ENCODE measurements at regions not wholly inside any gene's neighbourhood (a gene's known extent, or its start where the extent isn't known, plus 50 kb on each side); places are given as distances from the start of the nearest gene placed in this dataset.

DNA sequence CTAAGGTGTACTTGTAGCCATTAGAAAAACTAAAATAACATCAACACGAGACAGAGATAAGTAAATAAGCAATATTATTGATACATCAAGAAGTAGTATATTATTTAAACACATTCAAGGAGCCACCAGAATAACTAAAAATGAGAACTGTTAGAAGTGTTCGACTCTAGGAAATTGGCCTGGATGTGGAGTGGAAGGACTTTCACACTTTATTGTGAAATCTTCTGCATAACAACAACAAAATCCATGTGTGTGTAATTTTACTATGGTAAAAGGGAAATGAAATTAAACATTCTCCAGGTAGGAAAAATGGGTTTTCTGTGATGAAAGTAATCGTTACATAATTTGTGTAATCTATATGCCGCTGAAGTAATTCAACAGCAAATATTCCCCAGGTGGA, 96.3 kb upstream of the RNF152 start:
- Histone ChIP-seq H3K27ac (ENCODE audit: insufficient read depth, low read length, poor library complexity, severe bottlenecking) (no peak overlapping the region), H3K4me3 (ENCODE audit: insufficient read depth, low read depth, low read length, poor library complexity, severe bottlenecking) (no peak overlapping the region), H3K9me3 (ENCODE audit: control insufficient read depth, low read length) (no peaks in the 10 kb centered on the region), H3K4me1 (ENCODE audit: control insufficient read depth, insufficient read depth, low read length, poor library complexity, severe bottlenecking) (no peaks in the 10 kb centered on the region), H3K27me3 (replicated peaks; ENCODE audit: control insufficient read depth, insufficient read depth, low read length, poor library complexity, severe bottlenecking) (no peaks in the 10 kb centered on the region), H3K36me3 (ENCODE audit: control insufficient read depth, insufficient read depth, low read length) (no peaks in the 10 kb centered on the region)
- DNase-seq: no peak

DNA sequence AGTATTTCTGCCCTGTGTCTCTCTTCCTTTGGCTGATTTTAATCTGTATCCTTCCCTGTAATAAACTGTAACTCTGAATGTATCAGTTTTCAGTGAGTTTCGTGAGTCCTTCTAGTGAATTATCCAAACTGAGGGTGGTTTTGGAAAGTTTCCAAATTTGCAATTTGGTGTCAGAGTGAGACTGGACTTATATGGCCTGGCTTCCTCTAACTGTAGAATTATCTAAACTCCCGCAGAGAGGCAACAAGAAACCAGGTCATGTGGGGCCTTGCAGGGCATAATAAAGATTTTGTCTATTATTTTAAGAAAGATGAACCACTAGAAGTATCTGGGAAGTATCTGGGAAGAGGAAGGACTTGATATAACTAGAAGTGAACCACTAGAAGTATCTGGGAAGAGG, 95.3 kb upstream of the RNF152 start:
- H3K4me1 ChIP-seq (ENCODE audit: control insufficient read depth, insufficient read depth, low read length, poor library complexity, severe bottlenecking): no peaks in the 10 kb centered on the region
- no peaks in the 10 kb centered on the region for H3K27me3 ChIP-seq (replicated peaks; ENCODE audit: control insufficient read depth, insufficient read depth, low read length, poor library complexity, severe bottlenecking)
- no peaks in the 10 kb centered on the region for H3K36me3 ChIP-seq (ENCODE audit: control insufficient read depth, insufficient read depth, low read length)
- no peaks in the 10 kb centered on the region for H3K9me3 ChIP-seq (ENCODE audit: control insufficient read depth, low read length)
- H3K27ac ChIP-seq (ENCODE audit: insufficient read depth, low read length, poor library complexity, severe bottlenecking): no peak overlapping the region
- DNase-seq: no peak
- no peak overlapping the region for H3K4me3 ChIP-seq (ENCODE audit: insufficient read depth, low read depth, low read length, poor library complexity, severe bottlenecking)

DNA sequence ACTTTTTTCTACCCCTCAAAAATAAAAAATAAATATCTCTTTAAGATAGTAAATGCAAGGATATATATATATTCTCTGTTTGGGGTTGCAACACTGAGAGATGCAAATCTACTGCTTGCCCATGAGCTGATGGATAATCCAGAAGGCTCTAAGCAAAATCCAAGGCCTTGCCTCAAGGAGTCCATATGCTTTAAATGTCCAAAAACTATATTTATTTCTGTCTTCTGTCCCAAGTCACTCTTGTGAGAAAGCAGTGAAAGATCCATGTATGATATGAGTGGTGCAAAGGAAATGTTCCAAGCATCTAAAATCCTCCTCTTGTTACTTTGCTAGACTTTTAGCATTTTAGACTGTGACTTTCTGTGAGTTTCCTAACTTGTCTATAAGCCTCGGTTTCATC, 92.9 kb upstream of the RNF152 start:
- no peak overlapping the region for H3K27ac ChIP-seq (ENCODE audit: insufficient read depth, low read length, poor library complexity, severe bottlenecking)
- H3K9me3 ChIP-seq (ENCODE audit: control insufficient read depth, low read length): no peaks in the 10 kb centered on the region
- H3K4me3 ChIP-seq (ENCODE audit: insufficient read depth, low read depth, low read length, poor library complexity, severe bottlenecking): no peak overlapping the region
- no peaks in the 10 kb centered on the region for H3K36me3 ChIP-seq (ENCODE audit: control insufficient read depth, insufficient read depth, low read length)
- H3K4me1 ChIP-seq (ENCODE audit: control insufficient read depth, insufficient read depth, low read length, poor library complexity, severe bottlenecking): no peaks in the 10 kb centered on the region
- H3K27me3 ChIP-seq (replicated peaks; ENCODE audit: control insufficient read depth, insufficient read depth, low read length, poor library complexity, severe bottlenecking): no peaks in the 10 kb centered on the region
- no peak for DNase-seq

- H3K4me1 ChIP-seq (ENCODE audit: control insufficient read depth, insufficient read depth, low read length, poor library complexity, severe bottlenecking): no peaks in the 10 kb centered on the region
- H3K9me3 ChIP-seq (ENCODE audit: control insufficient read depth, low read length): no peaks in the 10 kb centered on the region
- H3K36me3 ChIP-seq (ENCODE audit: control insufficient read depth, insufficient read depth, low read length): no peaks in the 10 kb centered on the region
- no peak overlapping the region for H3K4me3 ChIP-seq (ENCODE audit: insufficient read depth, low read depth, low read length, poor library complexity, severe bottlenecking)
- H3K27ac ChIP-seq (ENCODE audit: insufficient read depth, low read length, poor library complexity, severe bottlenecking): no peak overlapping the region
- H3K27me3 ChIP-seq (replicated peaks; ENCODE audit: control insufficient read depth, insufficient read depth, low read length, poor library complexity, severe bottlenecking): no peaks in the 10 kb centered on the region
- DNase-seq: no peak
These were observed 91.5 kb upstream of the RNF152 start for GRCh38 chr18:61984349-61984748.

DNA sequence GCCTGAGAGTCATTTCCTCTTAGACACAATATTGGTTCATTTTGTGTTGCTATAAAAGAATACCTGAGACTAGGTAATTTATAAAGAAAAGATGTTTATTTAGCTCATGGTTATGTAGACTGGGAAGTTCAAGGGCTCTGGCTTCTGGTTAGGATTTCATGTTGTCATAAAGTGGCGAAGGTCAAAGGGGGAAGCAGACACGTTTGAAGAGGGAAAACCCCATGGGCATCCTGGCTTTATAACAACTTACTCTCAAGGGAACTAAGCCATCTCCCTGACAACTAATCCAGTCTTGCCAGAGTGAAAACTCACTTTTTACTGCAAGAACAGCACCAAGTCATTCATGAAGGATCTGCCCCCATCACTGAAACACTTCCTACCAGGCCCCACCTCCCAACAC, 89.7 kb upstream of the RNF152 start:
- H3K4me1 ChIP-seq (ENCODE audit: control insufficient read depth, insufficient read depth, low read length, poor library complexity, severe bottlenecking): no peaks in the 10 kb centered on the region
- H3K4me3 ChIP-seq (ENCODE audit: insufficient read depth, low read depth, low read length, poor library complexity, severe bottlenecking): no peak overlapping the region
- H3K9me3 ChIP-seq (ENCODE audit: control insufficient read depth, low read length): no peaks in the 10 kb centered on the region
- DNase-seq: no peak
- no peak overlapping the region for H3K27ac ChIP-seq (ENCODE audit: insufficient read depth, low read length, poor library complexity, severe bottlenecking)
- H3K36me3 ChIP-seq (ENCODE audit: control insufficient read depth, insufficient read depth, low read length): no peaks in the 10 kb centered on the region
- no peaks in the 10 kb centered on the region for H3K27me3 ChIP-seq (replicated peaks; ENCODE audit: control insufficient read depth, insufficient read depth, low read length, poor library complexity, severe bottlenecking)

GRCh38 chr18:61980355-61980754, 87.5 kb upstream of the RNF152 start:
- Histone ChIP-seq H3K27me3 (replicated peaks; ENCODE audit: control insufficient read depth, insufficient read depth, low read length, poor library complexity, severe bottlenecking) (no peaks in the 10 kb centered on the region), H3K4me3 (ENCODE audit: insufficient read depth, low read depth, low read length, poor library complexity, severe bottlenecking) (no peak overlapping the region), H3K27ac (ENCODE audit: insufficient read depth, low read length, poor library complexity, severe bottlenecking) (no peak overlapping the region), H3K4me1 (ENCODE audit: control insufficient read depth, insufficient read depth, low read length, poor library complexity, severe bottlenecking) (no peaks in the 10 kb centered on the region), H3K36me3 (ENCODE audit: control insufficient read depth, insufficient read depth, low read length) (no peaks in the 10 kb centered on the region), H3K9me3 (ENCODE audit: control insufficient read depth, low read length) (no peaks in the 10 kb centered on the region)
- no peak for DNase-seq

DNA sequence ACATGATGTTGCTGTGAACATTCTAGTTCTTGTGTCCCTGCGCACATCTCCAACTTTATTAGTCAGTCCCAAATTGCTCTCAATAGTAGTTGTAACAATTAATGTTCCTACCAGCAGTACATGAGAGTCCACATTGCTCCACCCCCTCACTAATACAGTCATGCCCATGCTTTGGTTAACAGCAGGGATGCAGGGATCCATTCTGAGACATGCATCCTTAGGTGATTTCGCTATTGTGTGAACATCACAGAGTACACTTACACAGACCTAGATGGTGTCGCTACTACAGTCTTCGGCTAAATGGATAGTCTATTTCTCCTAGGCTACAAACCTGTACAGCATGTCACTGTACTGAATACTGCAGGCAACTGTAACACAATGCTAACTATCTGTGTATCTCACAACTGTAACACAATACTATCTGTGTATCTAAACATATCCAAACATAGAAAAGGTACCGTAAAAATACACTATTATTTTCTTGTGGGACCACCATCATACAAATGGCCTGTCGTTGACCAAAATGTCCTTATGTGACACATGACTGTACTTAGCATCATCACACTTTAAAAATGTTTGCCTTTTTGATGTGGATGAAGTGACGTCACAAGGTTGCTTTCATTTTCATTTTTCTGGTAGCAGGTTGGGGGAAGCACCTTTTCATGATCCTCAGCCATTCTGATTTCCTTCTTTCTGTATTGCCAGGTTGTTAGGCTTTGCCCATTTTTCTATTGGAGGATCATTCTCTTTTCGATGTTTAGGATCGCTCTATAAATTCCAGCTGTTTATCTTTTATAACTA, 82.9 kb upstream of the RNF152 start:
- peak in 1 of 3 donors; percentile 9 for DNase-seq
- no peaks in the 10 kb centered on the region for H3K9me3 ChIP-seq (ENCODE audit: control insufficient read depth, low read length)
- H3K27me3 ChIP-seq (replicated peaks; ENCODE audit: control insufficient read depth, insufficient read depth, low read length, poor library complexity, severe bottlenecking): no peaks in the 10 kb centered on the region
- H3K27ac ChIP-seq (ENCODE audit: insufficient read depth, low read length, poor library complexity, severe bottlenecking): no peak overlapping the region
- H3K4me3 ChIP-seq (ENCODE audit: insufficient read depth, low read depth, low read length, poor library complexity, severe bottlenecking): no peak overlapping the region
- no peaks in the 10 kb centered on the region for H3K36me3 ChIP-seq (ENCODE audit: control insufficient read depth, insufficient read depth, low read length)
- H3K4me1 ChIP-seq (ENCODE audit: control insufficient read depth, insufficient read depth, low read length, poor library complexity, severe bottlenecking): no peaks in the 10 kb centered on the region

GRCh38 chr18:61973273-61974115, 80.7 kb upstream of the RNF152 start:
- H3K9me3 ChIP-seq (ENCODE audit: control insufficient read depth, low read length): no peaks in the 10 kb centered on the region
- no peak overlapping the region for H3K27ac ChIP-seq (ENCODE audit: insufficient read depth, low read length, poor library complexity, severe bottlenecking)
- H3K36me3 ChIP-seq (ENCODE audit: control insufficient read depth, insufficient read depth, low read length): no peaks in the 10 kb centered on the region
- no peak overlapping the region for H3K4me3 ChIP-seq (ENCODE audit: insufficient read depth, low read depth, low read length, poor library complexity, severe bottlenecking)
- H3K27me3 ChIP-seq (replicated peaks; ENCODE audit: control insufficient read depth, insufficient read depth, low read length, poor library complexity, severe bottlenecking): no peaks in the 10 kb centered on the region
- no peak for DNase-seq
- H3K4me1 ChIP-seq (ENCODE audit: control insufficient read depth, insufficient read depth, low read length, poor library complexity, severe bottlenecking): no peaks in the 10 kb centered on the region

DNA sequence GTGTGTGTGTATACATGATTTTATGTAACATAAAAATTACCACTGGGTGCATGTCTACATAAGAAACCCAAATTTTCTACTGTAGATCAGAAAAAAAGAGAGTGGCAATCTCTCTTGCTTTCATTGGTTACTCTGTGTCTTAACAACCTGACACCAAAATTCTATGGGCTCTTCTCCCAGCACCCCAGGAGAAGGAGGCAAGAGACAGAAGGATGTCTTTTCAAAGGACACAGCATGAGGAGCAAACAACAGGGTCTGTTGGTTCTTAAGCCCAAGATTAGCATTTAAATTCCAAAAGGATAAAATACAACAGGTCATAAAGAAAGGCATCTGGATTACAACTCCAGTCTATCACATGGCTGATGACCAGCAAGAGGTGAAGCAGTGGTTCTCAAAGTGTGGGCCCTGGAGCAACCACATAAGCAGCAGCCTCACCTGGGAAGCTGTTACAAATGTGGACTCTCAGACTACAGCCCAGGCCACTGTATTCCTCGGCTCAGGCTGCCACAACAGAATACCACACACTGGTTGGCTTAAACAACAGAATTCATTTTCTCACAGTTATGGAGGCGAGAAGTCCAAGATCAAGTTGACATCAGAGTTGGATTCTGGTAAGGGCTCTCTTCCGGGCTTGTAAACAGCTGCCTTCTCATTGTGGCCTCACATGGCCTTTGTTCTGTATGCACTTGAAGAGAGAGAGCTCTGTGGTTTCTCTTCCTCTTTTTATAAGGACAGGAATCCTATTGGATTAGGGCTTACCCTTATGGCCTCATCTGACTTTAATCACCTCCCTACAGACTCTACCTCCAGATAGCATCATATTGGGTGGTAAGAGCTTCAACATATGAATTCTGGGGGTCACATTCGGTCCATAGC, 79.8 kb upstream of the RNF152 start:
- H3K4me1 ChIP-seq (ENCODE audit: control insufficient read depth, insufficient read depth, low read length, poor library complexity, severe bottlenecking): no peaks in the 10 kb centered on the region
- no peaks in the 10 kb centered on the region for H3K36me3 ChIP-seq (ENCODE audit: control insufficient read depth, insufficient read depth, low read length)
- no peaks in the 10 kb centered on the region for H3K9me3 ChIP-seq (ENCODE audit: control insufficient read depth, low read length)
- no peak for DNase-seq
- H3K27ac ChIP-seq (ENCODE audit: insufficient read depth, low read length, poor library complexity, severe bottlenecking): no peak overlapping the region
- no peaks in the 10 kb centered on the region for H3K27me3 ChIP-seq (replicated peaks; ENCODE audit: control insufficient read depth, insufficient read depth, low read length, poor library complexity, severe bottlenecking)
- no peak overlapping the region for H3K4me3 ChIP-seq (ENCODE audit: insufficient read depth, low read depth, low read length, poor library complexity, severe bottlenecking)

Measured in effector memory CD4-positive, alpha-beta T cell (primary cell).